ENCODE measurements at regions not wholly inside any gene's neighbourhood (a gene's known extent, or its start where the extent isn't known, plus 50 kb on each side); places are given as distances from the start of the nearest gene placed in this dataset.
"Not testable (repeated sequence)": the region's sequence is repeated elsewhere in the genome, so short reads cannot be mapped to it uniquely, and the experiment has no call there.

GRCh38 chr6:157727629-157728182, 95.3 kb upstream of the SNX9 start:
- DNase-seq (ENCODE audit: low read depth in 2 of 2): no peak

DNA sequence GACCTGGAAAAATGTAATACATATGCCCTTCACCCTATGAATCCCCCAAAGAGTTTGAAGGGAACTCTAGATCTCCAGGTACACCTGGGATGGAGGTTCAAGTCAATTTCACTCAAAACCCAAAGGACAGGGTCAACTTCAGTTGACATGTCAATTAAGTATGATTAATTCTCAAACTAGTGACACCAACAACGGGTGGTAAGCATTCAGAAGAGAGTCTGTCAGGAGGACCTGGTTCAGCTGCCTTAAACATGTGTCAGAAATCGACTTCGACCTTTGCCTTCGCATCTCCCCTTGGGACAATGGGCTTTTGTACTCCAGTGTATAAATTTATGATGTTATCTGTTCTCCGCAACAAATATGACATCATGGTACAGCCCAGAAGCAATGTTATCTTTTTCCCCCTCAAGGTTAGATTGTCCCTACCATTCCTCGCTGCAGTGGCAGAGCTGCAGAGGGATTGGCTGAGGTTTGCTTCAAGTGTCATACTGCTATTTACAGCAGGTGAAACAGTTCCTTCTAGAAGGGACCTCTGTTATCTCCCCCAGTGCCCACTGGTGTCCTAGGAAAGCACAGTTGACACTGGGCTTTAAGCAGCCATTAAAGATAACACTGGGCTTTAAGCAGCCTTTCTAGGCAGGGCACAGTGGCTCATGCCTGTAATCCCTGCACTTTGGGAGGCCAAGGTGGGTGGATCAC, 94.7 kb upstream of the SNX9 start:
- DNase-seq (ENCODE audit: low read depth in 2 of 2): no peak

GRCh38 chr6:157731221-157731620, 91.8 kb upstream of the SNX9 start:
- DNase-seq (ENCODE audit: low read depth in 2 of 2): no peak

DNA sequence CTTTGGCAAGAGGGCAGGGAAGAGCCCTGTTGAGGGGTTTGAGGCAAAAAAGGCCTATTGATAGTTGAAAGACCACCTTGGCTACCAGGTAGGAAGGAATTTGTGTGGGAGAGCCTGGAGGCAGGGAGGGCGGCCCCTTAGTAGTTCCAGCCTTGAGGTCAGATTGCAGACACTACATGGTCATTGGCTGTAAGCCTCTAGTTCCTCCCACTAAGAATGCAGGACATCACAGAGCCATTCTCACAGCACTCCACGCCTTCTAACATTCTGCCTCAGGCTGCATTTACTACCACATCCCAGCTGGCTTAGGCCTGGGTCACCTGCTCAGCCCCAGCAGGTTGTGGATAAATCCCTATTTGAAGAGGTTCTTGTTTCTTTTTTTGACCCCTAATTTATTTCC, 91.0 kb upstream of the SNX9 start:
- no peak for DNase-seq (ENCODE audit: low read depth in 2 of 2)

- no peak for DNase-seq (ENCODE audit: low read depth in 2 of 2)
Measured at GRCh38 chr6:157732416-157733161, 90.5 kb upstream of the SNX9 start.

DNA sequence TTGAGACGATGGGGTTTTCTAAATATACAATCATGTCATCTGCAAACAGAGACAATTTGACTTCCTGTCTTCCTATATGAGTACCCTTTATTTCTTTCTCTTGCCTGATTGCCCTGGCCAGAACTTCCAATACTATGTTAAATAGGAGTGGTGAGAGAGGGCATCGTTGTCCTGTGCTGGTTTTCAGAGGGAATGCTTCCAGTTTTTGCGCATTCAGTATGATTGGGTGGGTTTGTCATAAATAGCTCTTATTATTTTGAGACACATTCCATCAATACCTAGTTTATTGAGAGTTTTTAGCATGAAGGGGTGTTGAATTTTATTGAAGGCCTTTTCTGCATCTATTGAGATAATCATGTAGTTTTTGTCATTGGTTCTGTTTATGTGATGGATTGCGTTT, 86.5 kb upstream of the SNX9 start:
- not testable (repeated sequence) for DNase-seq (ENCODE audit: low read depth in 2 of 2)

GRCh38 chr6:157741321-157741947, 81.6 kb upstream of the SNX9 start:
- no peak for DNase-seq (ENCODE audit: low read depth in 2 of 2)

- DNase-seq (ENCODE audit: low read depth in 2 of 2): no peak
Measured at GRCh38 chr6:157741948-157742556, 81.0 kb upstream of the SNX9 start.

DNA sequence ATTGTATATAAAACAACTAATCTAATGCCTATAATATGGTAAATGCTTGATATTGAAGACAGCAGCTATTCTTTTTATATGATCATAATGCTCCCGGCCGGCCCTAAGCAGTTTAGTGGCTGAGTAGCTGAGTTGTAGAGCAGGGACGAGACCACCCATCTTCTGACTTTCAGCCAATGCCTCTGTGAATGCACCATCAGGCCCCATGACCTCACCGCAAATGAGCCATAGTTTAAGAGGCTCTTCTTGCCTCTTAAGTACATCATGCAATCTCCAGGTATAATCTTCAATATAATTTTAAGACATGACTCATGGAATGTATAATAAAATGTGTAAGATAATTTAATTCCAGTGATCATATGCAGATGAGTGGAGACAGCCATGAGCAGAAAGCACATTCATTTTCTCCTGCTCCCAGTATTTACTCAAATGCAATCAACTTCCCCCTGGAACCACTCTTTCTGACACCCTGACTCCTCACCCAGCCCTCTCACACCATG, 78.9 kb upstream of the SNX9 start:
- no peak for DNase-seq (ENCODE audit: low read depth in 2 of 2)

GRCh38 chr6:157746897-157747296, 76.1 kb upstream of the SNX9 start:
- no peak for DNase-seq (ENCODE audit: low read depth in 2 of 2)

DNA sequence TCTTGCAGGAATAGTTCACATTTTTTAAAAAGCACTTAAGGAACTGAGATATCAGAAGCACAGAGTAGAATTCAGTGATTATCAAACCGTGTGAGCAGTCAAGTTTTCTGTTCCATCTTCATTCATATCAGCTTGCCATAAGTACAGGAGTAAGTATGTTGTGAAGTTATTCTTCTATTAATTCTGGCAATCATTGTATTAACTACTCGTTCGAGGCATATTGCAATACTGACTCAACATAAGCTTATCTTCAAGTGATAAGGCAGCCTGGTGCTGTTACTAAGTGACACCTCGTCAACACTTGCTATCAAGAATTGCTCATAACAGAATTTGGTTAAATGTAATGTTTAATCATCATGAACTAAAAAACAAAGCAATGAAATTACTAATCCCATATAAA, 75.7 kb upstream of the SNX9 start:
- no peak for DNase-seq (ENCODE audit: low read depth in 2 of 2)

- no peak for DNase-seq (ENCODE audit: low read depth in 2 of 2)
Measured at GRCh38 chr6:157748839-157749571, 74.0 kb upstream of the SNX9 start.

DNA sequence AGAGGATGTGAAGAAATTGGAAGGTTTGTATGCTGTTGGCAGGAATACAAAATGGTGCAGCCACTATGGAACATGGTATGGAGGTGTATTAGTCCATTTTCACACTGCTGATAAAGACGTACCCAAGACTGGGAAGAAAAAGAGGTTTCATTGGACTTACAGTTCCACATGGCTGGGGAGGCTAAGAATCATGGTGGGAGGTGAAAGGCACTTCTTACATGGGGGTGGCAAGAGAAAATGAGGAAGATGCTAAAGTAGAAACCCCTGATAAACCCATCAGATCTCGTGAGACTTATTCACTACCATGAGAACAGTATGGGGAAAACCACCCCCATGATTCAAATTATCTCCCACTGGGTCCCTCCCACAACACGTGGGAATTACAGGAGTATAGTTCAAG, 72.1 kb upstream of the SNX9 start:
- not testable (repeated sequence) for DNase-seq (ENCODE audit: low read depth in 2 of 2)

GRCh38 chr6:157751547-157752200, 71.4 kb upstream of the SNX9 start:
- DNase-seq (ENCODE audit: low read depth in 2 of 2): no peak

DNA sequence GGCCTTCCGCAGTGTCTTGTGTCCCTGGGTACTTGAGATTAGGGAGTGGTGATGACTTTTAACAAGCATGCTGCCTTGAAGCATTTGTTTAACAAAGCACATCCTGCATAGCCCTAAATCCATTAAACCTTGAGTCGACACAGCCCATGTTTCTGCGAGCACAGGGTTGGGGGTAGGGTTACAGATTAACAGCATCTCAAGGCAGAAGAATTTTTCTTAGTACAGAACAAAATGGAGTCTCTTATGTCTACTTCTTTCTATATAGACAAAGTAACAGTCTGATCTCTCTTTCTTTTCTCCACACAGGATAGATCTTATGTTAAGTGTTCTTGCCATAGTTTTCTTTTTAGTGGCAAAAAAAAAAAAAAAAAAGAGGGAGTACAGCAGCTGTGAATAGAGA, 70.2 kb upstream of the SNX9 start:
- DNase-seq (ENCODE audit: low read depth in 2 of 2): not testable (repeated sequence)

- DNase-seq (ENCODE audit: low read depth in 2 of 2): no peak
Measured at GRCh38 chr6:157753291-157753690, 69.8 kb upstream of the SNX9 start.

GRCh38 chr6:157753801-157754200, 69.2 kb upstream of the SNX9 start:
- DNase-seq (ENCODE audit: low read depth in 2 of 2): not testable (repeated sequence)

DNA sequence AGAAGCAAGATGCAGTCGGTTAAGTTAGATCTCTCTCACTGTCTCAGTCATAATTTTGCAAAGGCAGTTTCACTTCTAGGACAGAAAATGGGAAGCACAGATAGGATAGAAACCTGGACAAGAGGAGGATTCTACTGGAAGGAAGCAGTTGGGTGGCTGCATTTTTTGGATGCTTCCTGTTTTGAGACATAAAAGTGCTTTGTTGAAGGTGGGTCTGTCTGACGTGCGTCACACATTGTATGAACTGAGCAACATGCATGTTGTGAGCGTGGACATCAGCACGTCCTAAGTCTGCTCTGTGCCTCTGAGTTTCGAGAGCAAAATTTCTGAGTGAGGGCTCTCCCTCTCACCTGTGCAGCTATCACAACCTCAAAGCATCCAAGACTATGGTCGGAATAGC, 68.7 kb upstream of the SNX9 start:
- no peak for DNase-seq (ENCODE audit: low read depth in 2 of 2)

DNA sequence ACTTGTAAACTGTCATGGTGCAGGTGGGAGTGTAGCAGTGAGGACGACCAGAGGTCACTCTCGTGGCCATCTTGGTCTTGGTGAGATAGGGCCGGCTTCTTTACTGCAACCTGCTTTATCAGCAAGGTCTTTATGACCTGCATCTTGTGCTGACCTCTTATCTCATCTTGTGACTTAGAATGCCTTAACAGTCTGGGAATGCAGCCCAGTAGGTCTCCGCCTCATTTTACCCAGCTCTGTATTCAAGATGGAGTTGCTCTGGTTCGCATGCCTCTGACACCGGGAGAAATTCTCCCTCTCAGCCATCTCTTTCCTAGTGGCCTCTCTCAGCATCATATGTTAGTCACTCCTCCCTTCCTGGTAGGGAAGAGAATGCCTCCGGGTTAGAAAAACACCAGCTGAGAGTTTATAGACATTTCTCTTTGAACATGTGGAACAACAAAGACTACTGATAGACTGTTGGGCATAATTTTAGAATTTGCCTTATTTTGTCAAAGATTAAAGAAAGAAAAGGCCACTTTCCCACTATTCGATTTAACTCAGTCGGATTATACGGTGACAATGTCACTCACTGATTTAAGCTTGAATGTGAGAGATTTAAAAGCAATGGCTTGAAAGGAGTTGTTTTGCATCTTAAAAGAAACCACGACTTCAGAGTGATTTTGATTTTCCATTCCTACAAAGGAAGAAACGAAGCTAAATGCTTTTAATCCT, 67.9 kb upstream of the SNX9 start:
- no peak for DNase-seq (ENCODE audit: low read depth in 2 of 2)

DNA sequence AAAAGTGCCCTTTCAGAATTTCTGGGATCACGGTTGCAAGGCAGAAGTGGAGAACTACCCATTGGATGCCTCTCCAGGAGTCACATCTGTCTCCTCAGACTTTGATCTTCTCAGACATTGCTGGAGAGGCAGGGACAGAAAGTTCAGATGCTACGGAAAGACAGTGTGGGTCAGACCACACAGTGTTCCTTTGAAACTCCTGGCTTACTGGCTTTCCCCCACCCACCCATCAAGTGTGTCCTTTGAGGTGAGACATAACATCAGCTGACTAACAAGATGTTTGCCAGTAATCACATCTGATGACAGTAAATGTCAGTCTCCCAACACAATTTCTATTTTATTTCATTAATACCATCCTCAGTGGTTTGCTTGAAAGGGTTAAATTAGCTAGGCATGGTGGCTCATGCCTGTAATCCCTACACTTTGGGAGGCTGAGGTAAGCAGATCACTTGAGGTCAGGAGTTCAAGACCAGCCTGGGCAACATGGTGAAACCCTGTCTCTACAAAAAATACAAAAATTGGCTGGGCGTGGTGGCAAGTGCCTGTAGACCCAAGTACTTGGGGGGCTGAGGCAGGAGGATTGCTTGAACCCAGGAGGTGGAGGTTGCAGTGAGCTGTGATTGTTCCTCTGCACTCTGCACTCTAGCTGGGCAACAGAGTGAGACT, 67.2 kb upstream of the SNX9 start:
- peak; percentile 66 to 72 for DNase-seq (ENCODE audit: low read depth in 2 of 2)

All from stimulated activated CD4-positive, alpha-beta T cell treated with anti-CD3 and anti-CD28 coated beads, Interleukin-15, amount 100 ng/mL, for 48 hours (primary cell).